ENCODE measurements at regions not wholly inside any gene's neighbourhood (a gene's known extent, or its start where the extent isn't known, plus 50 kb on each side); places are given as distances from the start of the nearest gene placed in this dataset.

- intact Hi-C loops (cut with micrococcal nuclease; ENCODE audit: unreplicated experiment), result no loop called here
- Histone ChIP-seq H3K4me2 (ENCODE audit: low read depth, low read length) (no peak overlapping the region), H3K4me3 (replicated peaks in 1 of 3; ENCODE audit: insufficient read depth in 1 of 3, low read depth in 2 of 3, low read length in 3 of 3) (no peak overlapping the region), H3K27me3 (ENCODE audit: control insufficient read depth in 1 of 2, insufficient read depth in 2 of 2, low read length in 2 of 2) (no peaks in the 10 kb centered on the region), H3K27ac (ENCODE audit: extremely low read length, insufficient read depth, low read length) (no peak overlapping the region), H3K4me1 (ENCODE audit: insufficient read depth, low read length) (no peaks in the 10 kb centered on the region), H3K79me2 (ENCODE audit: insufficient read depth, low read length) (no peaks in the 10 kb centered on the region), H3K36me3 (replicated peaks in 1 of 2; ENCODE audit: control insufficient read depth in 1 of 2, insufficient read depth in 2 of 2, low read length in 2 of 2) (no peaks in the 10 kb centered on the region), H4K20me1 (ENCODE audit: insufficient read depth, low read length) (no peaks in the 10 kb centered on the region), H2AFZ (ENCODE audit: low read length) (no peak overlapping the region), H3K9ac (ENCODE audit: insufficient read depth, low read depth, low read length) (no peak overlapping the region), H3K9me3 (ENCODE audit: low read length) (no peaks in the 10 kb centered on the region)
- ATAC-seq (no peak), FAIRE-seq (no peak), DNase-seq (ENCODE audit: low spot score) (no peak)
- in situ Hi-C loops (cut with HindIII; ENCODE audit: extremely low pct_ligation_motif_present, low pct_unique_long_range_greater_than_20kb), result no loop called here
- POLR2A ChIA-PET, result no interaction called here
- TF ChIP-seq ZSCAN21 (CRISPR knock-in tag; IDR thresholded peaks at IDR 0.05; ENCODE audit: borderline replicate concordance) (no peak), ELF1 (CRISPR knock-in tag; IDR thresholded peaks at IDR 0.05) (no peak), YEATS4 (CRISPR knock-in tag; IDR thresholded peaks at IDR 0.05; ENCODE audit: borderline replicate concordance) (no peak), KDM3A (CRISPR knock-in tag; IDR thresholded peaks at IDR 0.05; ENCODE audit: low read depth) (no peak), ZNF235 (CRISPR knock-in tag; IDR thresholded peaks at IDR 0.05; ENCODE audit: borderline replicate concordance) (no peak), CAMTA2 (CRISPR knock-in tag; IDR thresholded peaks at IDR 0.05; ENCODE audit: borderline replicate concordance) (no peak), TRIM24 (CRISPR knock-in tag; IDR thresholded peaks at IDR 0.05) (no peak), ZFP36L1 (CRISPR knock-in tag; IDR thresholded peaks at IDR 0.05) (no peak), TCF7L2 (IDR thresholded peaks at IDR 0.05; ENCODE audit: low read depth, low read length) (no peak), MBNL3 (CRISPR knock-in tag; conservative IDR thresholded peaks at IDR 0.05) (no peak), SALL1 (CRISPR knock-in tag; IDR thresholded peaks at IDR 0.05) (no peak), ZIK1 (CRISPR knock-in tag; IDR thresholded peaks at IDR 0.05; ENCODE audit: borderline replicate concordance, low read depth) (no peak), ATRX (CRISPR knock-in tag; IDR thresholded peaks at IDR 0.05; ENCODE audit: borderline replicate concordance) (no peak), RELA (CRISPR knock-in tag; IDR thresholded peaks at IDR 0.05) (no peak), MYPOP (CRISPR knock-in tag; IDR thresholded peaks at IDR 0.05) (no peak), ATF7-NPFF (CRISPR knock-in tag; IDR thresholded peaks at IDR 0.05; ENCODE audit: low read depth) (no peak), ZNF788 (CRISPR knock-in tag; IDR thresholded peaks at IDR 0.05; ENCODE audit: borderline replicate concordance) (no peak)
- TF ChIP-seq, protein P1, sequence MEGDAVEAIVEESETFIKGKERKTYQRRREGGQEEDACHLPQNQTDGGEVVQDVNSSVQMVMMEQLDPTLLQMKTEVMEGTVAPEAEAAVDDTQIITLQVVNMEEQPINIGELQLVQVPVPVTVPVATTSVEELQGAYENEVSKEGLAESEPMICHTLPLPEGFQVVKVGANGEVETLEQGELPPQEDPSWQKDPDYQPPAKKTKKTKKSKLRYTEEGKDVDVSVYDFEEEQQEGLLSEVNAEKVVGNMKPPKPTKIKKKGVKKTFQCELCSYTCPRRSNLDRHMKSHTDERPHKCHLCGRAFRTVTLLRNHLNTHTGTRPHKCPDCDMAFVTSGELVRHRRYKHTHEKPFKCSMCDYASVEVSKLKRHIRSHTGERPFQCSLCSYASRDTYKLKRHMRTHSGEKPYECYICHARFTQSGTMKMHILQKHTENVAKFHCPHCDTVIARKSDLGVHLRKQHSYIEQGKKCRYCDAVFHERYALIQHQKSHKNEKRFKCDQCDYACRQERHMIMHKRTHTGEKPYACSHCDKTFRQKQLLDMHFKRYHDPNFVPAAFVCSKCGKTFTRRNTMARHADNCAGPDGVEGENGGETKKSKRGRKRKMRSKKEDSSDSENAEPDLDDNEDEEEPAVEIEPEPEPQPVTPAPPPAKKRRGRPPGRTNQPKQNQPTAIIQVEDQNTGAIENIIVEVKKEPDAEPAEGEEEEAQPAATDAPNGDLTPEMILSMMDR (CRISPR knock-in tag; IDR thresholded peaks at IDR 0.05), result no peak
- TF ChIP-seq, protein P2, sequence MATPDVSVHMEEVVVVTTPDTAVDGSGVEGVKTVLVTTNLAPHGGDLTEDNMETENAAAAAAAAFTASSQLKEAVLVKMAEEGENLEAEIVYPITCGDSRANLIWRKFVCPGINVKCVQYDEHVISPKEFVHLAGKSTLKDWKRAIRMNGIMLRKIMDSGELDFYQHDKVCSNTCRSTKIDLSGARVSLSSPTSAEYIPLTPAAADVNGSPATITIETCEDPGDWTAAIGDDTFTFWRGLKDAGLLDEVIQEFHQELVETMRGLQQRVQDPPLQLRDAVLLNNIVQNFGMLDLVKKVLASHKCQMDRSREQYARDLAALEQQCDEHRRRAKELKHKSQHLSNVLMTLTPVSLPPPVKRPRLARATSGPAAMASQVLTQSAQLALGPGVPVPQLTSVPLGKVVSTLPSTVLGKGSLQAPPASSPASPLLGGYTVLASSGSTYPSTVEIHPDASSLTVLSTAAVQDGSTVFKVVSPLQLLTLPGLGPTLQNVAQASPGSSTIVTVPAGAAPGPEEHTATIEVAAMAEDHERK (CRISPR knock-in tag; IDR thresholded peaks at IDR 0.05; ENCODE audit: low read depth), result no peak
- BruUV-seq (replicated peaks), result no TSS peak
- 0% methylated on average over 1 of the region's 1 CpG for WGBS (ENCODE audit: low lambda C conversion rate)
- CTCF ChIA-PET (ENCODE audit: low intra/inter-chr PET ratio, low total read pairs), result no interaction called here
These were observed 370.9 kb downstream of the COL12A1 start for GRCh38 chr6:74834967-74835366.

Measured in HepG2 (cell line).